H9 (cell line): ENCODE measurements at regions not wholly inside any gene's neighbourhood (a gene's known extent, or its start where the extent isn't known, plus 50 kb on each side); places are given as distances from the start of the nearest gene placed in this dataset.
A peak's percentile ranks its signal among the peaks of the same experiment; 100 is the strongest.

Source experiments
- DNase-seq: peaks from one replicate; pipeline ENCODE4 v3.0.0-alpha.2; 2017
- H2AFZ ChIP-seq: one replicate; pipeline ENCODE4 v1.6.1; 2013; ENCODE audit warnings: mild to moderate bottlenecking, low read length, control low read depth, moderate library complexity
- H2AK5ac ChIP-seq: 2 replicates; pipeline ENCODE4 v1.6.1; 2013; ENCODE audit warnings: low read length, control low read depth, mixed read lengths; ENCODE audit not compliant: insufficient read length
- H2BK120ac ChIP-seq: one replicate; pipeline ENCODE4 v1.6.1; 2013; ENCODE audit warnings: low read depth, mild to moderate bottlenecking, low read length, control low read depth, inconsistent platforms; ENCODE audit not compliant: poor library complexity, severe bottlenecking
- H2BK12ac ChIP-seq: 2 replicates; pipeline ENCODE4 v1.6.1; 2013; ENCODE audit warnings: low read length, control low read depth, mixed read lengths, low read depth; ENCODE audit not compliant: insufficient read length
- H2BK15ac ChIP-seq: 2 replicates; pipeline ENCODE4 v1.6.1; 2013; ENCODE audit warnings: low read depth, low read length, control low read depth
- H2BK20ac ChIP-seq: one replicate; pipeline ENCODE4 v1.6.1; 2013; ENCODE audit warnings: low read depth, mild to moderate bottlenecking, low read length, control low read depth, inconsistent platforms; ENCODE audit not compliant: poor library complexity, severe bottlenecking
- H2BK5ac ChIP-seq: 2 replicates; pipeline ENCODE4 v1.6.1; 2013; ENCODE audit warnings: low read length, control low read depth, mixed read lengths; ENCODE audit not compliant: insufficient read length
- H3K14ac ChIP-seq: 2 replicates; pipeline ENCODE4 v1.6.1; 2013; ENCODE audit warnings: low read length, control low read depth; ENCODE audit not compliant: insufficient read depth
- H3K18ac ChIP-seq: 2 replicates; pipeline ENCODE4 v1.6.1; 2013; ENCODE audit warnings: low read depth, mild to moderate bottlenecking, mixed read lengths, low read length, control low read depth; ENCODE audit not compliant: insufficient read length
- H3K23ac ChIP-seq: 2 replicates; pipeline ENCODE4 v1.6.1; 2013; ENCODE audit warnings: low read length, control low read depth, mixed read lengths, low read depth; ENCODE audit not compliant: insufficient read length
- H3K23me2 ChIP-seq: 2 replicates; pipeline ENCODE4 v1.6.1; 2013; ENCODE audit warnings: low read depth, mild to moderate bottlenecking, mixed read lengths, low read length, control low read depth; ENCODE audit not compliant: insufficient read length, poor library complexity, severe bottlenecking
- H3K27ac ChIP-seq: 2 replicates; pipeline ENCODE4 v1.5.1; 2013; ENCODE audit warnings: low read length, control low read depth, mixed read lengths, low read depth; ENCODE audit not compliant: insufficient read length
- H3K27me3 ChIP-seq: 2 replicates; pipeline ENCODE4 v1.6.1; 2013; ENCODE audit warnings: low read length, control low read depth, inconsistent platforms; ENCODE audit not compliant: insufficient read depth
- H3K4ac ChIP-seq: 2 replicates; pipeline ENCODE4 v1.6.1; 2013; ENCODE audit warnings: low read depth, mild to moderate bottlenecking, control low read depth, inconsistent platforms, low read length, moderate library complexity
- H3K4me1 ChIP-seq: 2 replicates; pipeline ENCODE4 v1.6.1; 2013; ENCODE audit warnings: low read length, control low read depth, inconsistent platforms; ENCODE audit not compliant: insufficient read depth
- H3K4me2 ChIP-seq: 2 replicates; pipeline ENCODE4 v1.6.1; 2013; ENCODE audit warnings: low read length, control low read depth, mixed read lengths; ENCODE audit not compliant: insufficient read length, insufficient read depth
- H3K56ac ChIP-seq: 2 replicates; pipeline ENCODE4 v1.6.1; 2013; ENCODE audit warnings: low read depth, mild to moderate bottlenecking, mixed read lengths, low read length, control low read depth; ENCODE audit not compliant: insufficient read length
- H3K79me1 ChIP-seq: 2 replicates; pipeline ENCODE4 v1.6.1; 2013; ENCODE audit warnings: low read depth, mild to moderate bottlenecking, moderate library complexity, low read length, control low read depth, inconsistent platforms; ENCODE audit not compliant: insufficient read depth, poor library complexity, severe bottlenecking
- H3K79me2 ChIP-seq: 2 replicates; pipeline ENCODE4 v1.6.1; 2013; ENCODE audit warnings: low read length, control low read depth, inconsistent platforms; ENCODE audit not compliant: insufficient read depth
- H3K9ac ChIP-seq: 2 replicates; pipeline ENCODE4 v1.6.1; 2013; ENCODE audit warnings: low read length, control low read depth, mixed read lengths; ENCODE audit not compliant: insufficient read length; ENCODE audit errors: extremely low read depth
- H3K9me3 ChIP-seq: one replicate; pipeline ENCODE4 v1.6.1; 2013; ENCODE audit warnings: low read depth, low read length, inconsistent platforms; ENCODE audit not compliant: control insufficient read depth
- H3T11ph ChIP-seq: one replicate; pipeline ENCODE4 v1.6.1; 2013; ENCODE audit warnings: mild to moderate bottlenecking, low read length, control low read depth, inconsistent platforms
- H4K20me1 ChIP-seq: one replicate; pipeline ENCODE4 v1.6.1; 2013; ENCODE audit not compliant: control insufficient read depth, insufficient read length, insufficient read depth
- H4K5ac ChIP-seq: 2 replicates; pipeline ENCODE4 v1.6.1; 2013; ENCODE audit warnings: low read depth, mild to moderate bottlenecking, mixed read lengths, low read length, control low read depth; ENCODE audit not compliant: insufficient read length
- H4K8ac ChIP-seq: replicated peaks from 2 replicates; pipeline ENCODE4 v1.6.1; 2013; ENCODE audit warnings: low read length, control low read depth, mixed read lengths, low read depth; ENCODE audit not compliant: insufficient read length
- H4K91ac ChIP-seq: 2 replicates; pipeline ENCODE4 v1.6.1; 2013; ENCODE audit warnings: low read depth, mild to moderate bottlenecking, moderate library complexity, mixed read lengths, low read length, control low read depth; ENCODE audit not compliant: insufficient read length
- H3K27ac Mint-ChIP-seq, 3 experiments: 2 replicates in 2 of 3; 3 replicates in 1 of 3; pipeline ENCODE4 v1.8.0; 2020 to 2021; ENCODE audit warnings: mixed read lengths in 3 of 3, mild to moderate bottlenecking in 1 of 3, moderate library complexity in 1 of 3
- H3K27me3 Mint-ChIP-seq: 2 replicates; pipeline ENCODE4 v1.8.0; 2021; ENCODE audit warnings: low read depth, mild to moderate bottlenecking, moderate library complexity, mixed read lengths
- H3K36me3 Mint-ChIP-seq, 3 experiments: 2 replicates in 2 of 3; 3 replicates in 1 of 3; pipeline ENCODE4 v1.8.0; 2020 to 2021; ENCODE audit warnings: low read depth in 3 of 3, mixed read lengths in 3 of 3; ENCODE audit not compliant: insufficient read depth in 1 of 3
- H3K4me1 Mint-ChIP-seq, 2 experiments: 2 replicates each; pipeline ENCODE4 v1.8.0; 2020; ENCODE audit warnings: mixed read lengths in 2 of 2
- H3K4me3 Mint-ChIP-seq, 2 experiments: 2 replicates in 1 of 2; 3 replicates in 1 of 2; pipeline ENCODE4 v1.8.0; 2020 to 2021; ENCODE audit warnings: mild to moderate bottlenecking in 2 of 2, mixed read lengths in 2 of 2, moderate library complexity in 1 of 2
- H3K9me3 Mint-ChIP-seq, 2 experiments: 2 replicates in 1 of 2; 3 replicates in 1 of 2; pipeline ENCODE4 v1.8.0; 2020; ENCODE audit warnings: mild to moderate bottlenecking in 2 of 2, mixed read lengths in 2 of 2, moderate library complexity in 1 of 2
- WGBS: extraction: QIAGEN DNeasy Blood & Tissue Kit; methylation state at CpG from one replicate; pipeline ENCODE4 v1.1.7; 2013; ENCODE audit warnings: missing lambda C conversion rate, low lambda C conversion rate, mixed read lengths; ENCODE audit not compliant: insufficient read length; ENCODE audit errors: extremely low coverage; 5-methylcytosine and 5-hydroxymethylcytosine counted together
- TF ChIP-seq, protein P1 (sequence below): fragments of 200-600 bp; sonication (generic); conservative IDR thresholded peaks from 3 replicates; pipeline ENCODE4 v1.8.0; 2021; ENCODE audit warnings: antibody characterized with exemption, mild to moderate bottlenecking

DNA sequence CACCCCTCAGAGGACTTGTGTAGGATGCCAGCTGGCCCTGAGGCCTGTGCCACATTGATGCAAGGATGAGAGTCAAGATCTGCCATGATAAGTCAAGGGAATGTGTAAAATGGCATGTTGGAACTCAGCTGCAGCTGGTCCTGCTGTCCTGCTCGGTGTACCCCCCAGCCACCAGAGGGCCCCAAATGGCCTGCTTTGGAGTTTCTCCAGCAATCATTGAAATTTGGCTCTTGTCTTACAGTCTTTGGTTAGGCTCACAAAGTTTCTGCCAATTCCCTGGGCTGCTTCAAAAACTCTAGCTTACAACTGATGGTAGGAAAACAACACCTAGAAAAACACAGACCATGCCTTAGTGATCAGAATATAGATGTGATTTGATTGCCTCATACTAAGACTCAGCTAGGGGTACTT lies 76.8 kb downstream of the HSD17B6 start:
- peaks cover 2% of the 10 kb centered on the region; the same call in 1 of the 2 replicates for H3K27me3 Mint-ChIP-seq
- Histone ChIP-seq H3K56ac (no peak overlapping the region), H3K79me2 (no peaks in the 10 kb centered on the region), H3K4me1 (no peaks in the 10 kb centered on the region), H3K14ac (no peak overlapping the region), H2BK15ac (no peak overlapping the region), H2BK12ac (no peak overlapping the region), H3K23me2 (no peaks in the 10 kb centered on the region), H3K27me3 (no peaks in the 10 kb centered on the region), H3K79me1 (no peaks in the 10 kb centered on the region), H3K4me2 (no peak overlapping the region), H2BK120ac (no peak overlapping the region), H4K5ac (no peak overlapping the region), H3K27ac (no peak overlapping the region), H4K91ac (no peak overlapping the region), H4K20me1 (no peaks in the 10 kb centered on the region), H3K4ac (no peak overlapping the region), H2BK20ac (no peak overlapping the region), H3K9ac (no peak overlapping the region), H2BK5ac (no peak overlapping the region), H3K9me3 (no peaks in the 10 kb centered on the region), H4K8ac (no peak overlapping the region), H3K18ac (no peak overlapping the region), H2AK5ac (no peak overlapping the region), H3T11ph (no peak overlapping the region), H3K23ac (no peak overlapping the region), H2AFZ (peak overlapping the region; percentile 93)
- no CpG with 5 or more reads among the region's 1 CpG for WGBS
- TF ChIP-seq, protein P1, sequence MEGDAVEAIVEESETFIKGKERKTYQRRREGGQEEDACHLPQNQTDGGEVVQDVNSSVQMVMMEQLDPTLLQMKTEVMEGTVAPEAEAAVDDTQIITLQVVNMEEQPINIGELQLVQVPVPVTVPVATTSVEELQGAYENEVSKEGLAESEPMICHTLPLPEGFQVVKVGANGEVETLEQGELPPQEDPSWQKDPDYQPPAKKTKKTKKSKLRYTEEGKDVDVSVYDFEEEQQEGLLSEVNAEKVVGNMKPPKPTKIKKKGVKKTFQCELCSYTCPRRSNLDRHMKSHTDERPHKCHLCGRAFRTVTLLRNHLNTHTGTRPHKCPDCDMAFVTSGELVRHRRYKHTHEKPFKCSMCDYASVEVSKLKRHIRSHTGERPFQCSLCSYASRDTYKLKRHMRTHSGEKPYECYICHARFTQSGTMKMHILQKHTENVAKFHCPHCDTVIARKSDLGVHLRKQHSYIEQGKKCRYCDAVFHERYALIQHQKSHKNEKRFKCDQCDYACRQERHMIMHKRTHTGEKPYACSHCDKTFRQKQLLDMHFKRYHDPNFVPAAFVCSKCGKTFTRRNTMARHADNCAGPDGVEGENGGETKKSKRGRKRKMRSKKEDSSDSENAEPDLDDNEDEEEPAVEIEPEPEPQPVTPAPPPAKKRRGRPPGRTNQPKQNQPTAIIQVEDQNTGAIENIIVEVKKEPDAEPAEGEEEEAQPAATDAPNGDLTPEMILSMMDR = peak; percentile 84
- H3K27ac Mint-ChIP-seq = no peak overlapping the region
- no peak overlapping the region for H3K4me3 Mint-ChIP-seq
- no peaks in the 10 kb centered on the region; a peak in 1 of 5 replicates for H3K9me3 Mint-ChIP-seq
- H3K4me1 Mint-ChIP-seq = 0 out of 4 replicates have a peak, but pooled peaks cover 0 to 4% of the 10 kb centered on the region in 2 experiments
- DNase-seq = peak; percentile 83
- H3K36me3 Mint-ChIP-seq = no peaks in the 10 kb centered on the region
